DOHH2 (cell line): ENCODE measurements at regions not wholly inside any gene's neighbourhood (a gene's known extent, or its start where the extent isn't known, plus 50 kb on each side); places are given as distances from the start of the nearest gene placed in this dataset.
"Not testable (repeated sequence)": the region's sequence is repeated elsewhere in the genome, so short reads cannot be mapped to it uniquely, and the experiment has no call there.

Experiments
- H3F3A ChIP-seq: fragments of 200-600 bp; sonication (generic), shearing (Covaris generic); 2 replicates; pipeline ENCODE4 v1.6.0; 2016; ENCODE audit warnings: antibody characterized with exemption, mild to moderate bottlenecking; ENCODE audit not compliant: control insufficient read depth, insufficient read depth
- H3K27ac ChIP-seq: fragments of 200-600 bp; sonication (generic); 2 replicates; pipeline ENCODE4 v1.5.1; 2014; ENCODE audit warnings: low read depth, mild to moderate bottlenecking, low read length, moderate library complexity
- H3K27me3 ChIP-seq: fragments of 200-600 bp; sonication (generic); 2 replicates; pipeline ENCODE4 v1.6.1; 2014; ENCODE audit warnings: mild to moderate bottlenecking, low read length, mixed read lengths; ENCODE audit not compliant: control insufficient read depth
- H3K36me3 ChIP-seq: fragments of 200-600 bp; sonication (generic); 2 replicates; pipeline ENCODE4 v1.6.1; 2014; ENCODE audit warnings: mild to moderate bottlenecking, low read length, moderate library complexity, mixed read lengths; ENCODE audit not compliant: control insufficient read depth
- H3K4me1 ChIP-seq: fragments of 200-600 bp; sonication (generic); 2 replicates; pipeline ENCODE4 v1.6.1; 2014; ENCODE audit warnings: mild to moderate bottlenecking, low read length, mixed read lengths; ENCODE audit not compliant: control insufficient read depth
- H3K4me2 ChIP-seq: fragments of 200-600 bp; sonication (generic); 2 replicates; pipeline ENCODE4 v1.6.0; 2014; ENCODE audit warnings: mild to moderate bottlenecking, low read length, moderate library complexity
- H3K4me3 ChIP-seq: fragments of 200-600 bp; sonication (generic); 2 replicates; pipeline ENCODE4 v1.5.1; 2014; ENCODE audit warnings: mild to moderate bottlenecking, low read length, mixed read lengths
- H3K79me2 ChIP-seq: fragments of 200-600 bp; sonication (generic); 2 replicates; pipeline ENCODE4 v1.6.1; 2014; ENCODE audit warnings: mild to moderate bottlenecking, low read length, mixed read lengths; ENCODE audit not compliant: control insufficient read depth
- H3K9me2 ChIP-seq: fragments of 200-600 bp; sonication (generic); replicated peaks from 2 replicates; pipeline ENCODE4 v1.6.1; 2014; ENCODE audit warnings: mild to moderate bottlenecking, low read length, mixed read lengths; ENCODE audit not compliant: control insufficient read depth
- H3K9me3 ChIP-seq: fragments of 200-600 bp; sonication (generic); 2 replicates; pipeline ENCODE4 v1.6.1; 2014; ENCODE audit warnings: antibody characterized with exemption, low read length, mixed read lengths; ENCODE audit not compliant: control insufficient read depth, insufficient read depth
- H4K20me1 ChIP-seq: fragments of 200-600 bp; sonication (generic); 2 replicates; pipeline ENCODE4 v1.6.0; 2014; ENCODE audit warnings: low read depth, mild to moderate bottlenecking, antibody characterized with exemption, low read length, moderate library complexity; ENCODE audit not compliant: control insufficient read depth, insufficient read depth
- CTCF ChIP-seq: fragments of 200-600 bp; sonication (generic); IDR thresholded peaks from one replicate; pipeline ENCODE4 v1.5.1; 2014; ENCODE audit warnings: antibody characterized with exemption, mild to moderate bottlenecking, low read depth, low read length; ENCODE audit not compliant: poor library complexity, severe bottlenecking
- EZH2phosphoT487 ChIP-seq: fragments of 200-600 bp; sonication (generic); IDR thresholded peaks from 2 replicates; pipeline ENCODE4 v1.6.1; 2017; ENCODE audit warnings: borderline replicate concordance, mild to moderate bottlenecking, antibody characterized with exemption, low read length, moderate library complexity, mixed read lengths

GRCh38 chr3:33957176-33957575 is 158.7 kb downstream of the PDCD6IP start:
- Histone ChIP-seq H3K9me2 (no peaks in the 10 kb centered on the region), H4K20me1 (no peaks in the 10 kb centered on the region), H3K4me1 (peaks cover 9% of the 10 kb centered on the region), H3K79me2 (no peaks in the 10 kb centered on the region), H3K4me3 (no peak overlapping the region), H3K27me3 (no peaks in the 10 kb centered on the region), H3K9me3 (no peaks in the 10 kb centered on the region), H3K27ac (no peak overlapping the region), H3F3A (no peaks in the 10 kb centered on the region), H3K4me2 (no peak overlapping the region), H3K36me3 (no peaks in the 10 kb centered on the region)
- no peak for TF ChIP-seq CTCF
- no peak for TF ChIP-seq EZH2phosphoT487

- Histone ChIP-seq H4K20me1 (no peaks in the 10 kb centered on the region), H3K4me3 (no peak overlapping the region)
These were observed 160.2 kb downstream of the PDCD6IP start for GRCh38 chr3:33958661-33959060.

GRCh38 chr3:33962396-33962795 is 164.0 kb downstream of the PDCD6IP start:
- no peak overlapping the region for H3K27ac ChIP-seq
- no peaks in the 10 kb centered on the region for H3K9me3 ChIP-seq
- no peaks in the 10 kb centered on the region for H3K36me3 ChIP-seq
- H3K4me3 ChIP-seq = no peak overlapping the region
- no peak overlapping the region for H3K4me2 ChIP-seq
- H3K9me2 ChIP-seq = no peaks in the 10 kb centered on the region
- no peaks in the 10 kb centered on the region for H3F3A ChIP-seq
- H3K4me1 ChIP-seq = no peaks in the 10 kb centered on the region
- TF ChIP-seq CTCF = no peak
- no peak for TF ChIP-seq EZH2phosphoT487
- no peaks in the 10 kb centered on the region for H4K20me1 ChIP-seq
- H3K79me2 ChIP-seq = no peaks in the 10 kb centered on the region
- H3K27me3 ChIP-seq = no peaks in the 10 kb centered on the region

More at GRCh38 chr3:33958661-33959060, 160.2 kb downstream of the PDCD6IP start:
- Histone ChIP-seq H3K36me3 (no peaks in the 10 kb centered on the region), H3K27me3 (no peaks in the 10 kb centered on the region), H3K9me2 (no peaks in the 10 kb centered on the region), H3K27ac (no peak overlapping the region), H3K4me2 (no peak overlapping the region), H3K9me3 (no peaks in the 10 kb centered on the region), H3K79me2 (no peaks in the 10 kb centered on the region), H3K4me1 (peaks cover 9% of the 10 kb centered on the region), H3F3A (no peaks in the 10 kb centered on the region)
- TF ChIP-seq CTCF (no peak), EZH2phosphoT487 (no peak)

- not testable (repeated sequence) for H3K9me2 ChIP-seq, H3K27ac ChIP-seq, H3K4me3 ChIP-seq, H3K36me3 ChIP-seq, H3K4me2 ChIP-seq, H3K79me2 ChIP-seq, H3K4me1 ChIP-seq, H3K27me3 ChIP-seq, H3K9me3 ChIP-seq, H4K20me1 ChIP-seq, H3F3A ChIP-seq
These were observed 171.8 kb downstream of the PDCD6IP start for GRCh38 chr3:33970180-33970579.
